PFSK-1 (cell line): ENCODE measurements at regions not wholly inside any gene's neighbourhood (a gene's known extent, or its start where the extent isn't known, plus 50 kb on each side); places are given as distances from the start of the nearest gene placed in this dataset.

ENCODE experiments used
- FOXP2 ChIP-seq: optimal IDR thresholded peaks from 2 replicates; pipeline ENCODE3; 2011; ENCODE audit warnings: borderline replicate concordance, control low read depth, inconsistent platforms; ENCODE audit not compliant: insufficient read depth; ENCODE audit errors: extremely low read length, extremely low read depth
- POLR2AphosphoS5 ChIP-seq: IDR thresholded peaks from 2 replicates; pipeline ENCODE4 v1.6.1; 2012; ENCODE audit warnings: low read depth, mild to moderate bottlenecking, control low read depth, low read length, moderate library complexity
- REST ChIP-seq, 2 experiments: IDR thresholded peaks; 2 replicates each; pipeline versions ENCODE4 v1.6.1 to v1.8.0; 2011 to 2012; ENCODE audit warnings: low read depth in 2 of 2, low read length in 2 of 2, control low read depth in 1 of 2, inconsistent platforms in 1 of 2, mild to moderate bottlenecking in 1 of 2, moderate library complexity in 1 of 2; ENCODE audit not compliant: insufficient read depth in 1 of 2
- SIN3A ChIP-seq: IDR thresholded peaks from 2 replicates; pipeline ENCODE4 v1.6.1; 2012; ENCODE audit warnings: mild to moderate bottlenecking, low read length, moderate library complexity, borderline replicate concordance; ENCODE audit not compliant: insufficient read depth
- TAF1 ChIP-seq: IDR thresholded peaks from 2 replicates; pipeline ENCODE4 v1.6.1; 2012; ENCODE audit warnings: low read length, control low read depth, borderline replicate concordance; ENCODE audit not compliant: insufficient read depth

DNA sequence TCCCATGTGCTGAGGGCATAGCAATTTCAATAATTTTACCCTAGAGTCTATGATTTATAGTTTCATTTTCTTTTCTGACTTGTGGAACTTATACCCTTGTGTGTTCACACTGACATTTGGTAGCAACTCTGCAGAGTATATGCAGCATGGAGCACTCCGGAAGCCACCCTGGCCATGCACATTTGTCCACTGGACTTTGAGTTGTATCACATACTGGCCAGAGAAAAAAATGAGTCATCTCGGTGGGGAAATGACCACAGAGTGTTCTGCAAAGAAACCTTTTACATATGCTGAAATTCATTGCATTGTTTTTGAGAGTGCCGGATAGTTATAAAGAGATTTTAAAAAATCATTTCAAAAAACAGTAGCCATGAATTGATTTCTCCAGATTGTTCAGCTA lies 164.8 kb upstream of the COBL start:
- TF ChIP-seq TAF1, result no peak
- TF ChIP-seq REST (IDR thresholded peaks at IDR 0.05; ENCODE audit: insufficient read depth in 1 of 2, low read depth in 2 of 2, low read length in 2 of 2), result no peak
- TF ChIP-seq POLR2AphosphoS5, result no peak
- no peak for TF ChIP-seq SIN3A
- TF ChIP-seq FOXP2, result no peak
